GM06990 (cell line): ENCODE measurements at regions not wholly inside any gene's neighbourhood (a gene's known extent, or its start where the extent isn't known, plus 50 kb on each side); places are given as distances from the start of the nearest gene placed in this dataset.

Source experiments
- DNase-seq: peaks from one replicate; pipeline ENCODE4 v3.0.0-alpha.2; 2011; ENCODE audit not compliant: insufficient read length; ENCODE audit errors: extremely low read depth
- H3K27me3 ChIP-seq: replicated peaks from 2 replicates; pipeline ENCODE4 v1.6.0; 2011; ENCODE audit warnings: low read length; ENCODE audit not compliant: control insufficient read depth, insufficient read depth
- H3K36me3 ChIP-seq: 2 replicates; pipeline ENCODE4 v1.5.1; 2011; ENCODE audit warnings: low read length; ENCODE audit not compliant: control insufficient read depth, insufficient read depth
- H3K4me3 ChIP-seq: replicated peaks from 2 replicates; pipeline ENCODE4 v1.5.1; 2011; ENCODE audit warnings: low read depth, mild to moderate bottlenecking, control low read depth, low read length
- CTCF ChIP-seq: IDR thresholded peaks from 2 replicates; pipeline ENCODE4 v1.5.1; 2011; ENCODE audit warnings: low read length, control low read depth, mild to moderate bottlenecking, inconsistent platforms; ENCODE audit not compliant: insufficient read depth, poor library complexity, severe bottlenecking

GRCh38 chr10:117761695-117762094 is 219.1 kb downstream of the EMX2 start:
- Histone ChIP-seq H3K36me3 (no peaks in the 10 kb centered on the region), H3K27me3 (no peaks in the 10 kb centered on the region), H3K4me3 (no peak overlapping the region)
- DNase-seq, result no peak
- TF ChIP-seq CTCF, result no peak

GRCh38 chr10:117762126-117762818 is 219.7 kb downstream of the EMX2 start:
- TF ChIP-seq CTCF, result no peak
- Histone ChIP-seq H3K36me3 (no peaks in the 10 kb centered on the region), H3K4me3 (no peak overlapping the region), H3K27me3 (no peaks in the 10 kb centered on the region)
- no peak for DNase-seq

GRCh38 chr10:117762819-117763172 is 220.2 kb downstream of the EMX2 start:
- no peaks in the 10 kb centered on the region for H3K36me3 ChIP-seq
- TF ChIP-seq CTCF, result no peak
- H3K4me3 ChIP-seq, result no peak overlapping the region
- DNase-seq, result no peak
- H3K27me3 ChIP-seq, result no peaks in the 10 kb centered on the region

- H3K4me3 ChIP-seq, result no peak overlapping the region
- no peak for DNase-seq
- H3K27me3 ChIP-seq, result no peaks in the 10 kb centered on the region
- TF ChIP-seq CTCF, result no peak
- H3K36me3 ChIP-seq, result no peaks in the 10 kb centered on the region
Measured at GRCh38 chr10:117763528-117763927, 221.0 kb downstream of the EMX2 start.

- no peaks in the 10 kb centered on the region for H3K27me3 ChIP-seq
- TF ChIP-seq CTCF, result no peak
- H3K36me3 ChIP-seq, result no peaks in the 10 kb centered on the region
- H3K4me3 ChIP-seq, result no peak overlapping the region
- no peak for DNase-seq
Measured at GRCh38 chr10:117768333-117769042, 225.9 kb downstream of the EMX2 start.
